Lower leg skin (tissue), 4 donors: ENCODE measurements at regions not wholly inside any gene's neighbourhood (a gene's known extent, or its start where the extent isn't known, plus 50 kb on each side); places are given as distances from the start of the nearest gene placed in this dataset.

ENCODE experiments used
- DNase-seq, 2 donors: peaks; one replicate each; pipeline ENCODE4 v3.0.0-alpha.2; 2019; ENCODE audit warnings: low spot score in 2 of 2
- H3K4me3 ChIP-seq: fragments of 200-600 bp; sonication (generic); 2 replicates; pipeline ENCODE4 v1.5.1; 2017; ENCODE audit warnings: mild to moderate bottlenecking, low read depth; ENCODE audit not compliant: poor library complexity, severe bottlenecking
- CTCF ChIP-seq, 3 donors: fragments of 450-650 bp; IDR thresholded peaks; one replicate each; pipeline ENCODE4 v1.5.1; 2016; ENCODE audit warnings: antibody characterized with exemption in 3 of 3, mild to moderate bottlenecking in 3 of 3, moderate library complexity in 2 of 3
- POLR2A ChIP-seq, 2 donors: fragments of 450-650 bp; IDR thresholded peaks; one replicate each; pipeline ENCODE4 v1.6.1; 2016 to 2017; ENCODE audit warnings: antibody characterized with exemption in 2 of 2, mild to moderate bottlenecking in 1 of 2, moderate library complexity in 1 of 2
- WGBS, 2 donors: methylation state at CpG; one replicate each; pipeline ENCODE4 v1.1.5; 2018; 5-methylcytosine and 5-hydroxymethylcytosine counted together
- intact Hi-C: fragments of 100-400 bp; cut with DNase I; formaldehyde crosslinking; loops from one replicate; pipeline ENCODE4 v1.15.0; 2023; ENCODE audit warnings: low total_unique reads

GRCh38 chr3:71870966-71871512 lies 86.1 kb upstream of the PROK2 start:
- TF ChIP-seq POLR2A (IDR thresholded peaks at IDR 0.05) (no peak), CTCF (IDR thresholded peaks at IDR 0.05) (no peak)
- no peak for DNase-seq
- 88 to 91% methylated on average over 7 of the region's 7 CpGs for WGBS, 2 donors
- H3K4me3 ChIP-seq: no peak overlapping the region
- intact Hi-C loops: no loop called here

- DNase-seq: no peak
- 62% methylated on average over 3 of the region's 3 CpGs for WGBS, 2 donors
- TF ChIP-seq CTCF (IDR thresholded peaks at IDR 0.05) (no peak), POLR2A (IDR thresholded peaks at IDR 0.05) (no peak)
- intact Hi-C loops: no loop called here
- no peak overlapping the region for H3K4me3 ChIP-seq
These were observed 83.9 kb upstream of the PROK2 start for GRCh38 chr3:71868876-71869275.

- DNase-seq: no peak
- intact Hi-C loops: no loop called here
- 39 to 55% methylated on average over 2 of the region's 2 CpGs for WGBS, 2 donors
- H3K4me3 ChIP-seq: no peak overlapping the region
- TF ChIP-seq POLR2A (IDR thresholded peaks at IDR 0.05) (no peak), CTCF (IDR thresholded peaks at IDR 0.05) (no peak)
These were observed 80.8 kb upstream of the PROK2 start for GRCh38 chr3:71865727-71866126.

- H3K4me3 ChIP-seq: no peak overlapping the region
- peak in 1 of 2 donors; percentile 49 for DNase-seq
- WGBS, 2 donors: 67 to 70% methylated on average over 5 of the region's 5 CpGs
- TF ChIP-seq CTCF (IDR thresholded peaks at IDR 0.05): no peak
- no peak for TF ChIP-seq POLR2A (IDR thresholded peaks at IDR 0.05)
- intact Hi-C loops: no loop called here
These were observed 78.7 kb upstream of the PROK2 start for GRCh38 chr3:71863563-71864190.

- WGBS, 2 donors: 37 to 40% methylated on average over 2 of the region's 2 CpGs
These were observed 77.6 kb upstream of the PROK2 start for GRCh38 chr3:71862371-71863140.

More at GRCh38 chr3:71862371-71863140, 77.6 kb upstream of the PROK2 start:
- no peak overlapping the region for H3K4me3 ChIP-seq
- peak in 1 of 2 donors; percentile 17 for DNase-seq
- intact Hi-C loops: no loop called here
- TF ChIP-seq CTCF (IDR thresholded peaks at IDR 0.05) (no peak), POLR2A (IDR thresholded peaks at IDR 0.05) (no peak)
